ENCODE measurements at regions not wholly inside any gene's neighbourhood (a gene's known extent, or its start where the extent isn't known, plus 50 kb on each side); places are given as distances from the start of the nearest gene placed in this dataset.

GRCh38 chr2:145273840-145274239, 753.9 kb upstream of the ZEB2 start:
- ChIA-PET POLR2A (ENCODE audit: low non-redundant PET) (no interaction called here), CTCF (no interaction called here)
- no peak overlapping the region for H3K27ac ChIP-seq
- no peak for TF ChIP-seq CTCF (conservative IDR thresholded peaks at IDR 0.05; ENCODE audit: low read depth)
- peak; percentile 10 for DNase-seq (ENCODE audit: low spot score)

- no peak for DNase-seq (ENCODE audit: low spot score)
- no peak for TF ChIP-seq CTCF (conservative IDR thresholded peaks at IDR 0.05; ENCODE audit: low read depth)
- no peak overlapping the region for H3K27ac ChIP-seq
- ChIA-PET POLR2A (ENCODE audit: low non-redundant PET) (no interaction called here), CTCF (no interaction called here)
Observed at GRCh38 chr2:145268931-145269330, 749.0 kb upstream of the ZEB2 start.

GRCh38 chr2:145267451-145267850, 747.5 kb upstream of the ZEB2 start:
- POLR2A ChIA-PET (ENCODE audit: low non-redundant PET) = no interaction called here
- TF ChIP-seq CTCF (conservative IDR thresholded peaks at IDR 0.05; ENCODE audit: low read depth) = no peak

GRCh38 chr2:145265244-145265643, 745.3 kb upstream of the ZEB2 start:
- POLR2A ChIA-PET (ENCODE audit: low non-redundant PET) = no interaction called here
- H3K27ac ChIP-seq = no peak overlapping the region
- DNase-seq (ENCODE audit: low spot score) = no peak
- CTCF ChIA-PET = no interaction called here
- TF ChIP-seq CTCF (conservative IDR thresholded peaks at IDR 0.05; ENCODE audit: low read depth) = no peak

More at GRCh38 chr2:145267451-145267850, 747.5 kb upstream of the ZEB2 start:
- DNase-seq (ENCODE audit: low spot score) = no peak
- no peak overlapping the region for H3K27ac ChIP-seq
- CTCF ChIA-PET = interaction anchor here (0.7 kb wide), 1 partner anchor 21 kb away, joined by 5 read pairs; no protein-coding TSS in a partner anchor

- DNase-seq (ENCODE audit: low spot score) = no peak
- ChIA-PET POLR2A (ENCODE audit: low non-redundant PET) (no interaction called here), CTCF (interaction anchor here (0.6 kb wide), 1 partner anchor 670 kb away, joined by 3 read pairs; no protein-coding TSS in a partner anchor)
- no peak overlapping the region for H3K27ac ChIP-seq
- no peak for TF ChIP-seq CTCF (conservative IDR thresholded peaks at IDR 0.05; ENCODE audit: low read depth)
Observed at GRCh38 chr2:145260674-145261073, 740.8 kb upstream of the ZEB2 start.

- H3K27ac ChIP-seq = no peak overlapping the region
- no peak for TF ChIP-seq CTCF (conservative IDR thresholded peaks at IDR 0.05; ENCODE audit: low read depth)
- CTCF ChIA-PET = interaction anchor here (0.6 kb wide), 1 partner anchor 670 kb away, joined by 3 read pairs; no protein-coding TSS in a partner anchor
- DNase-seq (ENCODE audit: low spot score) = no peak
- POLR2A ChIA-PET (ENCODE audit: low non-redundant PET) = no interaction called here
Observed at GRCh38 chr2:145260081-145260480, 740.2 kb upstream of the ZEB2 start.
